ENCODE measurements at regions not wholly inside any gene's neighbourhood (a gene's known extent, or its start where the extent isn't known, plus 50 kb on each side); places are given as distances from the start of the nearest gene placed in this dataset.
A peak's percentile ranks its signal among the peaks of the same experiment; 100 is the strongest.

GRCh38 chr4:59685626-59686025 lies 1514.5 kb upstream of the ADGRL3 start:
- Histone ChIP-seq H3K9me2 (replicated peaks; ENCODE audit: insufficient read depth) (no peaks in the 10 kb centered on the region), H3K27ac (no peak overlapping the region), H3K9me3 (ENCODE audit: low read depth) (no peaks in the 10 kb centered on the region), H4K20me1 (ENCODE audit: insufficient read depth, poor library complexity, severe bottlenecking) (no peaks in the 10 kb centered on the region), H3K36me3 (replicated peaks; ENCODE audit: insufficient read depth, low read depth) (no peaks in the 10 kb centered on the region), H3K4me2 (no peak overlapping the region), H3K4me3 (no peak overlapping the region), H3K27me3 (no peaks in the 10 kb centered on the region), H2AFZ (no peak overlapping the region), H3K4me1 (ENCODE audit: insufficient read depth) (no peaks in the 10 kb centered on the region), H3K79me2 (no peaks in the 10 kb centered on the region)
- TF ChIP-seq EZH2phosphoT487 (IDR thresholded peaks at IDR 0.05; ENCODE audit: low read depth, severe bottlenecking, unreplicated experiment), result no peak
- WGBS (ENCODE audit: low lambda C conversion rate, missing lambda C conversion rate), result 96% methylated on average over 1 of the region's 1 CpG
- no peak for DNase-seq (ENCODE audit: low spot score)

DNA sequence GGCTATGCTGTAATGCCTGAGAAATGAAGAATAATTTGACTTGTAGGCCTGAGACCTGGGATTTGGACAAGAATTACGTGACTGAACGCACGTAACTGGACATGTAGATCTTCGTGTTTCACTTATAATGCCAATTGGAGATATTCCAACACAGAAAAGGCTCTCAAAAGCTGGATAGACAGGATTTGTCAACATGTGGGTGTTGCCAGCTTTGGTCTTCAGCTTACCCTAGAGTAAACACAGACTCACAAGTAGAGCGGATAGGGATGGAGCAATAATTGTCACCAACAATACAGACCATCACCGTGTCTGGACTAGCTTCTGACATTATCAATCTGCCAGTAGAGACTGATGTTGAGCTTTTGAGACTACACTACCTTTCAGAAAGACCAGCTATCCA lies 1511.0 kb upstream of the ADGRL3 start:
- DNase-seq (ENCODE audit: low spot score), result no peak
- no peak for TF ChIP-seq EZH2phosphoT487 (IDR thresholded peaks at IDR 0.05; ENCODE audit: low read depth, severe bottlenecking, unreplicated experiment)
- TF ChIP-seq EZH2 (IDR thresholded peaks at IDR 0.05; ENCODE audit: borderline replicate concordance), result no peak
- TF ChIP-seq, protein P1, sequence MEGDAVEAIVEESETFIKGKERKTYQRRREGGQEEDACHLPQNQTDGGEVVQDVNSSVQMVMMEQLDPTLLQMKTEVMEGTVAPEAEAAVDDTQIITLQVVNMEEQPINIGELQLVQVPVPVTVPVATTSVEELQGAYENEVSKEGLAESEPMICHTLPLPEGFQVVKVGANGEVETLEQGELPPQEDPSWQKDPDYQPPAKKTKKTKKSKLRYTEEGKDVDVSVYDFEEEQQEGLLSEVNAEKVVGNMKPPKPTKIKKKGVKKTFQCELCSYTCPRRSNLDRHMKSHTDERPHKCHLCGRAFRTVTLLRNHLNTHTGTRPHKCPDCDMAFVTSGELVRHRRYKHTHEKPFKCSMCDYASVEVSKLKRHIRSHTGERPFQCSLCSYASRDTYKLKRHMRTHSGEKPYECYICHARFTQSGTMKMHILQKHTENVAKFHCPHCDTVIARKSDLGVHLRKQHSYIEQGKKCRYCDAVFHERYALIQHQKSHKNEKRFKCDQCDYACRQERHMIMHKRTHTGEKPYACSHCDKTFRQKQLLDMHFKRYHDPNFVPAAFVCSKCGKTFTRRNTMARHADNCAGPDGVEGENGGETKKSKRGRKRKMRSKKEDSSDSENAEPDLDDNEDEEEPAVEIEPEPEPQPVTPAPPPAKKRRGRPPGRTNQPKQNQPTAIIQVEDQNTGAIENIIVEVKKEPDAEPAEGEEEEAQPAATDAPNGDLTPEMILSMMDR (IDR thresholded peaks at IDR 0.05; ENCODE audit: poor library complexity), result no peak
- 93% methylated on average over 6 of the region's 6 CpGs for WGBS (ENCODE audit: low lambda C conversion rate, missing lambda C conversion rate)

DNA sequence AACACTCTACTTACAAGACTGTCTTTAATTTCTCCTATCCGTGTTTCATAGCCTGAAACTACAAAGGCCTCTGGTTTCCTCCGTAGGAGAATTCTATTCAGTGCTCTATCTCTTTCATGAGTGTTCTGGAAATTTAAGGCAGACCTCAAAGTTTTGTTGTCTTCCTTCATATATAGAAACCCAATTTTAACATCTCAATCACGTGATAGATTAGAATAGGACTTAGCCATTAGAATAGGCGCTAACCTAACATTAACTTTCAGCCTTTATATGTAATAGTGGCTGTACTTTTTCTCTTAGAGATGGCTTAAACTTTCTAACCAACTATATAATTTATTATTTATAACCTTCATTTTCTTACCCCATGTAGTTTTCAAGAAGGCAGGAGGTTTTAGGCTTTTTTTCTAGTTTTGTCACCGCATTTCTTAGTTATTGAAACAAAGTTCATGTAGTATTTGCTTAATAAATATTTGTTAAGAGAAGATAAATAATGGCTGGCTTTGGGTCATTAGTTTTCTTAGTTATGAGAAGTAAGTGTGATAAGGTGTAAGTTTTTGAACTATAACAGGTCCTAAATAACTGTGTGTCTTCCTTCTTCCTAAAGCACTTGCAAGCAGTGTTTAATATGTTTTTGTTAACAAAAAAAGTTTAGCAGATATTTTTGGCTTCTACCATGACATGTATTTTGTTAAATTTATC lies 1504.6 kb upstream of the ADGRL3 start:
- H3K27me3 ChIP-seq, result no peaks in the 10 kb centered on the region
- TF ChIP-seq, protein P1 (IDR thresholded peaks at IDR 0.05; ENCODE audit: poor library complexity), result no peak
- TF ChIP-seq EZH2phosphoT487 (IDR thresholded peaks at IDR 0.05; ENCODE audit: low read depth, severe bottlenecking, unreplicated experiment), result no peak
- no peak for TF ChIP-seq EZH2 (IDR thresholded peaks at IDR 0.05; ENCODE audit: borderline replicate concordance)
- H3K4me1 ChIP-seq (ENCODE audit: insufficient read depth), result no peaks in the 10 kb centered on the region
- no peaks in the 10 kb centered on the region for H3K9me3 ChIP-seq (ENCODE audit: low read depth)
- H3K4me2 ChIP-seq, result peak overlapping the region; percentile 14
- H3K4me3 ChIP-seq, result no peak overlapping the region
- no peak overlapping the region for H2AFZ ChIP-seq
- 79% methylated on average over 5 of the region's 5 CpGs for WGBS (ENCODE audit: low lambda C conversion rate, missing lambda C conversion rate)
- no peaks in the 10 kb centered on the region for H3K36me3 ChIP-seq (replicated peaks; ENCODE audit: insufficient read depth, low read depth)
- no peaks in the 10 kb centered on the region for H4K20me1 ChIP-seq (ENCODE audit: insufficient read depth, poor library complexity, severe bottlenecking)
- no peak for DNase-seq (ENCODE audit: low spot score)
- H3K9me2 ChIP-seq (replicated peaks; ENCODE audit: insufficient read depth), result no peaks in the 10 kb centered on the region
- H3K27ac ChIP-seq, result no peak overlapping the region
- no peaks in the 10 kb centered on the region for H3K79me2 ChIP-seq

More for the DNA sequence above, 1511.0 kb upstream of the ADGRL3 start:
- Histone ChIP-seq H3K36me3 (replicated peaks; ENCODE audit: insufficient read depth, low read depth) (no peaks in the 10 kb centered on the region), H3K27me3 (no peaks in the 10 kb centered on the region), H3K4me1 (ENCODE audit: insufficient read depth) (no peaks in the 10 kb centered on the region), H3K9me2 (replicated peaks; ENCODE audit: insufficient read depth) (no peaks in the 10 kb centered on the region), H3K4me2 (no peak overlapping the region), H3K4me3 (no peak overlapping the region), H4K20me1 (ENCODE audit: insufficient read depth, poor library complexity, severe bottlenecking) (no peaks in the 10 kb centered on the region), H2AFZ (no peak overlapping the region), H3K79me2 (no peaks in the 10 kb centered on the region), H3K9me3 (ENCODE audit: low read depth) (no peaks in the 10 kb centered on the region), H3K27ac (no peak overlapping the region)

DNA sequence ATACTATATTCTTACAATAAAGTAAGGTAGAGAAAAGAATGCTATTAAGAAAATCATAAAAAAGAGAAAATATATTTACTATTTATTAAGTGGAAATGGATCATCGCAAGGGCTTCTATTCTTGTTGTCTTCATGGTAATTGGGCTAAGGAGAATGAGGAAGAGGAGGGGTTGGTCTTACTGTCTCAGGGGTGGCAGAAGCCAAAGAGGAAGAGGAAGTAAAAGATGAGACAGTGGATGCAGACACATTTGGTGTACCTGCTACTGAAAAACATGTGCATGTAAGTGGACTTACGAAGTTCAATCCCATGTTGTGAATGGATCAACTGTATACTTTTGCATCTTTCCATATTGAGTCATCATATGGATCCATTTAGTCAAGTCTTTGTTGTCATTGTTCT lies 1502.1 kb upstream of the ADGRL3 start:
- Histone ChIP-seq H3K9me3 (ENCODE audit: low read depth) (no peaks in the 10 kb centered on the region), H3K27me3 (no peaks in the 10 kb centered on the region), H3K4me3 (no peak overlapping the region), H2AFZ (no peak overlapping the region), H3K27ac (no peak overlapping the region), H3K36me3 (replicated peaks; ENCODE audit: insufficient read depth, low read depth) (no peaks in the 10 kb centered on the region), H4K20me1 (ENCODE audit: insufficient read depth, poor library complexity, severe bottlenecking) (no peaks in the 10 kb centered on the region), H3K4me2 (no peak overlapping the region), H3K4me1 (ENCODE audit: insufficient read depth) (no peaks in the 10 kb centered on the region), H3K9me2 (replicated peaks; ENCODE audit: insufficient read depth) (no peaks in the 10 kb centered on the region), H3K79me2 (no peaks in the 10 kb centered on the region)
- WGBS (ENCODE audit: low lambda C conversion rate, missing lambda C conversion rate), result 97% methylated on average over 2 of the region's 2 CpGs
- TF ChIP-seq, protein P1 (IDR thresholded peaks at IDR 0.05; ENCODE audit: poor library complexity), result no peak
- TF ChIP-seq EZH2phosphoT487 (IDR thresholded peaks at IDR 0.05; ENCODE audit: low read depth, severe bottlenecking, unreplicated experiment) (no peak), EZH2 (IDR thresholded peaks at IDR 0.05; ENCODE audit: borderline replicate concordance) (no peak)
- no peak for DNase-seq (ENCODE audit: low spot score)

Measured in hepatocyte (in vitro differentiated cells).